SK-N-SH (cell line): ENCODE measurements at regions not wholly inside any gene's neighbourhood (a gene's known extent, or its start where the extent isn't known, plus 50 kb on each side); places are given as distances from the start of the nearest gene placed in this dataset.
A peak's percentile ranks its signal among the peaks of the same experiment; 100 is the strongest.

Experiments used
- CTCF ChIA-PET: fragments of 300-600, 350-600 bp; formaldehyde crosslinking; extraction: SDS; loops from one replicate; lab custom pipeline; 2021; lab: Yijun Ruan, JAX
- POLR2A ChIA-PET: fragments of 350-600 bp; sonication (Branson Sonifier 250); formaldehyde crosslinking; extraction: SDS; loops from one replicate; lab custom pipeline; 2020; ENCODE audit warnings: antibody characterized with exemption, inconsistent platforms; lab: Yijun Ruan, JAX
- DNase-seq: peaks from one replicate; pipeline ENCODE4 v3.0.0; 2012
- H2AFZ ChIP-seq: fragments of 200-600 bp; sonication (generic); 2 replicates; pipeline ENCODE4 v1.8.1; 2016; ENCODE audit warnings: antibody characterized with exemption, mild to moderate bottlenecking, low read depth
- H3F3A ChIP-seq: fragments of 200-600 bp; sonication (generic); replicated peaks from 2 replicates; pipeline ENCODE3; 2016; ENCODE audit warnings: antibody characterized with exemption, mild to moderate bottlenecking; ENCODE audit not compliant: insufficient read depth
- H3K27ac ChIP-seq, 2 experiments: fragments of 200-500 bp in 1 of 2; fragments of 200-600 bp in 1 of 2; sonication (Bioruptor generic) in 1 of 2; sonication (generic), shearing (Covaris generic) in 1 of 2; 2 replicates each; pipeline versions ENCODE4 v1.5.1 to v1.6.1; 2014 to 2016; ENCODE audit warnings: low read depth in 2 of 2, inconsistent platforms in 1 of 2, low read length in 1 of 2, mild to moderate bottlenecking in 1 of 2, mixed read lengths in 1 of 2
- H3K27me3 ChIP-seq: fragments of 200-600 bp; sonication (generic), shearing (Covaris generic); 2 replicates; pipeline ENCODE4 v1.6.1; 2016; ENCODE audit warnings: mixed run types; ENCODE audit not compliant: insufficient read depth
- H3K36me3 ChIP-seq, 2 experiments: fragments of 200-500 bp in 1 of 2; fragments of 200-600 bp in 1 of 2; sonication (Bioruptor generic) in 1 of 2; sonication (generic) in 1 of 2; replicated peaks in 1 of 2; 2 replicates each; pipeline versions ENCODE3 to v1.5.1; 2014 to 2016; ENCODE audit warnings: low read length in 1 of 2, mild to moderate bottlenecking in 1 of 2; ENCODE audit not compliant: insufficient read depth in 2 of 2, control insufficient read depth in 1 of 2
- H3K4me1 ChIP-seq, 2 experiments: fragments of 200-500 bp in 1 of 2; fragments of 200-600 bp in 1 of 2; sonication (Bioruptor generic) in 1 of 2; sonication (generic), shearing (Covaris generic) in 1 of 2; 2 replicates each; pipeline versions ENCODE4 v1.5.1 to v1.6.1; 2014 to 2016; ENCODE audit warnings: low read depth in 1 of 2, low read length in 1 of 2, mixed run types in 1 of 2; ENCODE audit not compliant: insufficient read depth in 2 of 2, control insufficient read depth in 1 of 2
- H3K4me2 ChIP-seq: fragments of 200-600 bp; sonication (generic), shearing (Covaris generic); 2 replicates; pipeline ENCODE4 v1.6.1; 2017; ENCODE audit warnings: mixed run types
- H3K4me3 ChIP-seq, 2 experiments: fragments of 200-500 bp in 1 of 2; fragments of 200-600 bp in 1 of 2; sonication (Bioruptor generic) in 1 of 2; sonication (generic), shearing (Covaris generic) in 1 of 2; 2 replicates each; pipeline versions ENCODE4 v1.5.1 to v1.8.1; 2014 to 2016; ENCODE audit warnings: low read depth in 2 of 2, inconsistent platforms in 1 of 2, low read length in 1 of 2, mild to moderate bottlenecking in 1 of 2, mixed read lengths in 1 of 2, moderate library complexity in 1 of 2
- H3K79me2 ChIP-seq: fragments of 200-600 bp; sonication (generic); 2 replicates; pipeline ENCODE4 v1.8.1; 2017; ENCODE audit warnings: mild to moderate bottlenecking; ENCODE audit not compliant: insufficient read depth
- H3K9ac ChIP-seq: fragments of 200-600 bp; sonication (generic); 2 replicates; pipeline ENCODE4 v1.6.1; 2017; ENCODE audit warnings: mixed run types
- H3K9me2 ChIP-seq: fragments of 200-600 bp; sonication (generic); 2 replicates; pipeline ENCODE4 v1.6.1; 2017; ENCODE audit warnings: mixed run types
- H3K9me3 ChIP-seq: fragments of 200-600 bp; sonication (generic); 2 replicates; pipeline ENCODE4 v1.6.1; 2017; ENCODE audit warnings: mixed run types, mild to moderate bottlenecking, moderate library complexity
- H4K20me1 ChIP-seq: fragments of 200-600 bp; sonication (generic); 2 replicates; pipeline ENCODE4 v1.6.1; 2017; ENCODE audit warnings: mild to moderate bottlenecking, mixed run types; ENCODE audit not compliant: insufficient read depth
- CHD2 ChIP-seq: fragments of 150-350 bp; IDR thresholded peaks from 2 replicates; pipeline ENCODE4 v1.6.1; 2018; ENCODE audit warnings: low read length; ENCODE audit not compliant: partially characterized antibody
- FOSL2 ChIP-seq: IDR thresholded peaks from 2 replicates; pipeline ENCODE4 v1.4.0; 2012; ENCODE audit warnings: low read depth, mild to moderate bottlenecking, moderate library complexity, borderline replicate concordance
- FOXM1 ChIP-seq: IDR thresholded peaks from 2 replicates; pipeline ENCODE4 v1.4.0; 2012; ENCODE audit warnings: low read depth, mild to moderate bottlenecking
- GATA2 ChIP-seq: sonication (generic); formaldehyde crosslinking; IDR thresholded peaks from 2 replicates; pipeline ENCODE4 v1.5.0; 2020; ENCODE audit warnings: mild to moderate bottlenecking, missing genetic modification reagents
- NFIC ChIP-seq: IDR thresholded peaks from 2 replicates; pipeline ENCODE4 v1.4.0; 2012; ENCODE audit warnings: borderline replicate concordance
- USF2 ChIP-seq: fragments of 150-350 bp; IDR thresholded peaks from 2 replicates; pipeline ENCODE4 v1.6.1; 2017; ENCODE audit warnings: antibody characterized with exemption, low read length, low read depth, borderline replicate concordance
- WGBS: methylation state at CpG from one replicate; pipeline ENCODE4 v1.1.6; 2017; ENCODE audit warnings: low lambda C conversion rate; 5-methylcytosine and 5-hydroxymethylcytosine counted together
- TF ChIP-seq, protein P1 (sequence below): IDR thresholded peaks from 2 replicates; pipeline ENCODE4 v1.4.0; 2012; ENCODE audit warnings: low read depth, borderline replicate concordance
- TF ChIP-seq, protein P2 (sequence below): IDR thresholded peaks from 2 replicates; pipeline ENCODE4 v1.6.1; 2012; ENCODE audit warnings: mild to moderate bottlenecking, low read depth, low read length, moderate library complexity
- TF ChIP-seq, protein P3 (sequence below): fragments of 150-350 bp; IDR thresholded peaks from 2 replicates; pipeline ENCODE4 v1.6.1; 2016; ENCODE audit warnings: mild to moderate bottlenecking, low read depth, low read length
- TF ChIP-seq, protein P4 (sequence below): IDR thresholded peaks from 2 replicates; pipeline ENCODE4; 2012

GRCh38 chrX:118211891-118212816 is 95.5 kb upstream of the KLHL13 start:
- ChIA-PET CTCF (interaction anchor here (1.7 kb wide), 1 partner anchor 22 kb away, joined by 4 read pairs; no protein-coding TSS in a partner anchor), POLR2A (interaction anchor here (0.6 to 1.6 kb wide), 4 partner anchors 10 to 23 kb away, joined by 3 to 5 read pairs (median 4); no protein-coding TSS in a partner anchor)
- WGBS: 55% methylated on average over 10 of the region's 10 CpGs
- Histone ChIP-seq H3K79me2 (no peaks in the 10 kb centered on the region), H3K4me3 (no peak overlapping the region), H3K4me1 (peaks cover 6 to 25% of the 10 kb centered on the region in 2 experiments), H3F3A (peaks cover 6% of the 10 kb centered on the region), H3K9me2 (no peaks in the 10 kb centered on the region), H3K36me3 (no peaks in the 10 kb centered on the region), H3K9ac (no peak overlapping the region), H3K9me3 (no peaks in the 10 kb centered on the region), H3K27ac (peak overlapping the region in 1 of 2 experiments; percentile 67; a peak in 2 of 4 replicates), H3K4me2 (no peak overlapping the region), H4K20me1 (no peaks in the 10 kb centered on the region), H3K27me3 (no peaks in the 10 kb centered on the region), H2AFZ (no peak overlapping the region)
- TF ChIP-seq CHD2: no peak
- TF ChIP-seq, protein P1, sequence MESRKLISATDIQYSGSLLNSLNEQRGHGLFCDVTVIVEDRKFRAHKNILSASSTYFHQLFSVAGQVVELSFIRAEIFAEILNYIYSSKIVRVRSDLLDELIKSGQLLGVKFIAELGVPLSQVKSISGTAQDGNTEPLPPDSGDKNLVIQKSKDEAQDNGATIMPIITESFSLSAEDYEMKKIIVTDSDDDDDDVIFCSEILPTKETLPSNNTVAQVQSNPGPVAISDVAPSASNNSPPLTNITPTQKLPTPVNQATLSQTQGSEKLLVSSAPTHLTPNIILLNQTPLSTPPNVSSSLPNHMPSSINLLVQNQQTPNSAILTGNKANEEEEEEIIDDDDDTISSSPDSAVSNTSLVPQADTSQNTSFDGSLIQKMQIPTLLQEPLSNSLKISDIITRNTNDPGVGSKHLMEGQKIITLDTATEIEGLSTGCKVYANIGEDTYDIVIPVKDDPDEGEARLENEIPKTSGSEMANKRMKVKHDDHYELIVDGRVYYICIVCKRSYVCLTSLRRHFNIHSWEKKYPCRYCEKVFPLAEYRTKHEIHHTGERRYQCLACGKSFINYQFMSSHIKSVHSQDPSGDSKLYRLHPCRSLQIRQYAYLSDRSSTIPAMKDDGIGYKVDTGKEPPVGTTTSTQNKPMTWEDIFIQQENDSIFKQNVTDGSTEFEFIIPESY: no peak
- TF ChIP-seq, protein P2, sequence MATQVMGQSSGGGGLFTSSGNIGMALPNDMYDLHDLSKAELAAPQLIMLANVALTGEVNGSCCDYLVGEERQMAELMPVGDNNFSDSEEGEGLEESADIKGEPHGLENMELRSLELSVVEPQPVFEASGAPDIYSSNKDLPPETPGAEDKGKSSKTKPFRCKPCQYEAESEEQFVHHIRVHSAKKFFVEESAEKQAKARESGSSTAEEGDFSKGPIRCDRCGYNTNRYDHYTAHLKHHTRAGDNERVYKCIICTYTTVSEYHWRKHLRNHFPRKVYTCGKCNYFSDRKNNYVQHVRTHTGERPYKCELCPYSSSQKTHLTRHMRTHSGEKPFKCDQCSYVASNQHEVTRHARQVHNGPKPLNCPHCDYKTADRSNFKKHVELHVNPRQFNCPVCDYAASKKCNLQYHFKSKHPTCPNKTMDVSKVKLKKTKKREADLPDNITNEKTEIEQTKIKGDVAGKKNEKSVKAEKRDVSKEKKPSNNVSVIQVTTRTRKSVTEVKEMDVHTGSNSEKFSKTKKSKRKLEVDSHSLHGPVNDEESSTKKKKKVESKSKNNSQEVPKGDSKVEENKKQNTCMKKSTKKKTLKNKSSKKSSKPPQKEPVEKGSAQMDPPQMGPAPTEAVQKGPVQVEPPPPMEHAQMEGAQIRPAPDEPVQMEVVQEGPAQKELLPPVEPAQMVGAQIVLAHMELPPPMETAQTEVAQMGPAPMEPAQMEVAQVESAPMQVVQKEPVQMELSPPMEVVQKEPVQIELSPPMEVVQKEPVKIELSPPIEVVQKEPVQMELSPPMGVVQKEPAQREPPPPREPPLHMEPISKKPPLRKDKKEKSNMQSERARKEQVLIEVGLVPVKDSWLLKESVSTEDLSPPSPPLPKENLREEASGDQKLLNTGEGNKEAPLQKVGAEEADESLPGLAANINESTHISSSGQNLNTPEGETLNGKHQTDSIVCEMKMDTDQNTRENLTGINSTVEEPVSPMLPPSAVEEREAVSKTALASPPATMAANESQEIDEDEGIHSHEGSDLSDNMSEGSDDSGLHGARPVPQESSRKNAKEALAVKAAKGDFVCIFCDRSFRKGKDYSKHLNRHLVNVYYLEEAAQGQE: no peak
- TF ChIP-seq NFIC: no peak
- TF ChIP-seq GATA2 (CRISPR knock-in tag): no peak
- TF ChIP-seq, protein P3, sequence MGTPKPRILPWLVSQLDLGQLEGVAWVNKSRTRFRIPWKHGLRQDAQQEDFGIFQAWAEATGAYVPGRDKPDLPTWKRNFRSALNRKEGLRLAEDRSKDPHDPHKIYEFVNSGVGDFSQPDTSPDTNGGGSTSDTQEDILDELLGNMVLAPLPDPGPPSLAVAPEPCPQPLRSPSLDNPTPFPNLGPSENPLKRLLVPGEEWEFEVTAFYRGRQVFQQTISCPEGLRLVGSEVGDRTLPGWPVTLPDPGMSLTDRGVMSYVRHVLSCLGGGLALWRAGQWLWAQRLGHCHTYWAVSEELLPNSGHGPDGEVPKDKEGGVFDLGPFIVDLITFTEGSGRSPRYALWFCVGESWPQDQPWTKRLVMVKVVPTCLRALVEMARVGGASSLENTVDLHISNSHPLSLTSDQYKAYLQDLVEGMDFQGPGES: no peak
- TF ChIP-seq USF2: no peak
- no peak for TF ChIP-seq FOXM1
- TF ChIP-seq FOSL2: no peak
- TF ChIP-seq, protein P4, sequence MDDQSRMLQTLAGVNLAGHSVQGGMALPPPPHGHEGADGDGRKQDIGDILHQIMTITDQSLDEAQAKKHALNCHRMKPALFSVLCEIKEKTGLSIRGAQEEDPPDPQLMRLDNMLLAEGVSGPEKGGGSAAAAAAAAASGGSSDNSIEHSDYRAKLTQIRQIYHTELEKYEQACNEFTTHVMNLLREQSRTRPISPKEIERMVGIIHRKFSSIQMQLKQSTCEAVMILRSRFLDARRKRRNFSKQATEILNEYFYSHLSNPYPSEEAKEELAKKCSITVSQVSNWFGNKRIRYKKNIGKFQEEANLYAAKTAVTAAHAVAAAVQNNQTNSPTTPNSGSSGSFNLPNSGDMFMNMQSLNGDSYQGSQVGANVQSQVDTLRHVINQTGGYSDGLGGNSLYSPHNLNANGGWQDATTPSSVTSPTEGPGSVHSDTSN: no peak
- DNase-seq: no peak
